Keratinocyte (primary cell): ENCODE measurements at regions not wholly inside any gene's neighbourhood (a gene's known extent, or its start where the extent isn't known, plus 50 kb on each side); places are given as distances from the start of the nearest gene placed in this dataset.

Experiments
- DNase-seq: peaks from one replicate; pipeline ENCODE4 v3.0.0-alpha.2; 2011; ENCODE audit warnings: low read depth, missing footprints, low spot score
- FAIRE-seq: peaks from 2 replicates; lab custom pipeline; 2011; peaks lifted over from hg19 to GRCh38; lab: Jason Lieb, UNC
- H2AFZ ChIP-seq: 2 replicates; pipeline ENCODE4 v1.6.0; 2012; ENCODE audit warnings: low read length, control low read depth, inconsistent platforms; ENCODE audit not compliant: control insufficient read depth
- H3K27ac ChIP-seq: 2 replicates; pipeline ENCODE4 v1.5.1; 2011; ENCODE audit warnings: low read length; ENCODE audit not compliant: control insufficient read depth, insufficient read depth
- H3K27me3 ChIP-seq: 3 replicates; pipeline ENCODE4 v1.6.0; 2011; ENCODE audit warnings: low read length; ENCODE audit not compliant: control insufficient read depth, insufficient read depth; ENCODE audit errors: extremely low read depth
- H3K36me3 ChIP-seq, 2 experiments: 2 replicates in 1 of 2; 3 replicates in 1 of 2; pipeline ENCODE4 v1.5.1; 2011; ENCODE audit warnings: low read length in 2 of 2, mild to moderate bottlenecking in 1 of 2; ENCODE audit not compliant: control insufficient read depth in 2 of 2, insufficient read depth in 2 of 2; ENCODE audit errors: extremely low read depth in 1 of 2
- H3K4me1 ChIP-seq: 3 replicates; pipeline ENCODE4 v1.5.1; 2011; ENCODE audit warnings: low read length; ENCODE audit not compliant: control insufficient read depth, insufficient read depth; ENCODE audit errors: extremely low read depth
- H3K4me2 ChIP-seq: 3 replicates; pipeline ENCODE4 v1.6.0; 2011; ENCODE audit warnings: low read depth, low read length; ENCODE audit not compliant: control insufficient read depth, insufficient read depth; ENCODE audit errors: extremely low read depth
- H3K4me3 ChIP-seq, 3 experiments: fragments of 200-600 bp in 1 of 3; sonication (generic) in 1 of 3; 2 replicates in 2 of 3; 3 replicates in 1 of 3; pipeline ENCODE4 v1.5.1; 2011 to 2016; ENCODE audit warnings: low read length in 3 of 3, mild to moderate bottlenecking in 3 of 3, control low read depth in 2 of 3, inconsistent platforms in 1 of 3, low read depth in 1 of 3, mixed read lengths in 1 of 3, mixed run types in 1 of 3, moderate library complexity in 1 of 3; ENCODE audit not compliant: control insufficient read depth in 2 of 3, insufficient read depth in 2 of 3; ENCODE audit errors: extremely low read depth in 1 of 3
- H3K79me2 ChIP-seq: 2 replicates; pipeline ENCODE4 v1.6.0; 2012; ENCODE audit warnings: low read length; ENCODE audit not compliant: control insufficient read depth, insufficient read depth
- H3K9ac ChIP-seq: 3 replicates; pipeline ENCODE4 v1.6.0; 2011; ENCODE audit warnings: low read length; ENCODE audit not compliant: control insufficient read depth, insufficient read depth; ENCODE audit errors: extremely low read depth
- H3K9me1 ChIP-seq: 3 replicates; pipeline ENCODE4 v1.6.0; 2011; ENCODE audit warnings: low read length; ENCODE audit not compliant: control insufficient read depth, insufficient read depth; ENCODE audit errors: extremely low read depth
- H3K9me3 ChIP-seq: 2 replicates; pipeline ENCODE4 v1.5.1; 2012; ENCODE audit warnings: low read depth, low read length; ENCODE audit not compliant: control insufficient read depth
- H4K20me1 ChIP-seq: 3 replicates; pipeline ENCODE4 v1.6.0; 2011; ENCODE audit warnings: low read length; ENCODE audit not compliant: control insufficient read depth, insufficient read depth; ENCODE audit errors: extremely low read depth
- CTCF ChIP-seq, 3 experiments: IDR thresholded peaks in 1 of 3; conservative IDR thresholded peaks in 1 of 3; optimal IDR thresholded peaks in 1 of 3; 2 replicates in 2 of 3; 3 replicates in 1 of 3; pipeline versions ENCODE3 to v1.5.1; 2011; ENCODE audit warnings: low read length in 3 of 3, mild to moderate bottlenecking in 3 of 3, moderate library complexity in 2 of 3, control low read depth in 1 of 3, inconsistent platforms in 1 of 3; ENCODE audit not compliant: insufficient read depth in 2 of 3; ENCODE audit errors: extremely low read depth in 1 of 3
- EZH2 ChIP-seq: IDR thresholded peaks from one replicate; pipeline ENCODE4 v1.6.1; 2012; ENCODE audit warnings: inconsistent platforms, mild to moderate bottlenecking, low read length, moderate library complexity
- dilution Hi-C: fragments of 300-500 bp; cut with MboI; formaldehyde crosslinking; loops from one replicate; pipeline ENCODE4 v1.7.0; 2020; ENCODE audit warnings: low sequenced_read_pairs; ENCODE audit not compliant: extremely low pct_ligation_motif_present

DNA sequence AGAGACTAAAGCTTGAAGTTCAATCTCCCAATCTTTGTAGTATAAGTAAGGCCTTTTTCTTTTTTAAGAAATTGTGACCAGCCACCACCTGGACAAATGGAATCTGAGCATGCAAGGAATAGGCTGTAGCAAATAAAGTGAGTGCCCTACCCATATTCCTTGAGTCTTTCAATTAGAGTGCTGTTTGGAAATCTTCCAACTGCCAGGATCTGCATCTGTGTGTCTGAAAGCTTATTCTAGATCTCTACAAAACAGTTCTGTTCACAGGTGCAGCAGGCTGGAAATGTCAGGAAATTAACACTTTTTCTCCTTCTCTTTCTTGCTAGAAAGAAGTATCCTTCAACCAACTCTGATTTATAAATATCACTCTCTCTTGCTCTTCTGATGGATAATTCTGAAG, 76.7 kb upstream of the NDST3 start:
- H3K79me2 ChIP-seq = no peaks in the 10 kb centered on the region
- H3K27ac ChIP-seq = no peak overlapping the region
- dilution Hi-C loops = no loop called here
- no peak for TF ChIP-seq EZH2
- TF ChIP-seq CTCF (optimal IDR thresholded peaks at IDR 0.05 in 1 of 3, IDR thresholded peaks at IDR 0.05 in 1 of 3, conservative IDR thresholded peaks at IDR 0.05 in 1 of 3; ENCODE audit: extremely low read depth in 1 of 3, insufficient read depth in 2 of 3, low read length in 3 of 3) = no peak
- no peaks in the 10 kb centered on the region for H3K4me1 ChIP-seq
- no peak overlapping the region for H3K9ac ChIP-seq
- no peaks in the 10 kb centered on the region for H3K36me3 ChIP-seq
- H3K4me2 ChIP-seq = no peak overlapping the region
- no peak overlapping the region for H2AFZ ChIP-seq
- H3K9me1 ChIP-seq = no peaks in the 10 kb centered on the region
- FAIRE-seq (no peak), DNase-seq (no peak)
- no peaks in the 10 kb centered on the region for H4K20me1 ChIP-seq
- H3K27me3 ChIP-seq = no peaks in the 10 kb centered on the region
- no peaks in the 10 kb centered on the region for H3K9me3 ChIP-seq
- no peak overlapping the region for H3K4me3 ChIP-seq

DNA sequence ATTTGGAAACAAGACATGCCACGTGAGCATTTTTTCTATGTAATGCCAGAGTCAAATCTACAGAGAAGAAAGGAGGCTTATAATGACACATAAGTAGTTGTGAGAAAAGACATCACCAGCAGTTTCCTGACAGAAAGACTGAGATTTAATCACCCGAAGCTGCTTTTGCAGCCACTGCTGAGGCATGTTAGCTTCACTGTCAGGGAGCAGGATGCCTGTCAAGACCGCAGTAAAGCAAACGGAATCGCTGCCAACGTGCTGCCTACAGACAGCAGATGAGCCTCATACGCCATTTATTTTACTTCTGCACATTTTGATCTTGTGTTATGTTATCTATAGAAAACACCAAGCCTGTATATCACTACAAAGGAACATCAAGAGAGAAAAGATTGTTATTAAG, 68.7 kb upstream of the NDST3 start:
- Histone ChIP-seq H3K4me1 (no peaks in the 10 kb centered on the region), H3K9me1 (no peaks in the 10 kb centered on the region), H4K20me1 (no peaks in the 10 kb centered on the region), H3K9me3 (no peaks in the 10 kb centered on the region), H2AFZ (peak overlapping the region; percentile 15), H3K36me3 (no peaks in the 10 kb centered on the region), H3K27me3 (no peaks in the 10 kb centered on the region), H3K4me3 (no peak overlapping the region), H3K79me2 (no peaks in the 10 kb centered on the region), H3K9ac (no peak overlapping the region), H3K27ac (no peak overlapping the region), H3K4me2 (no peak overlapping the region)
- DNase-seq (no peak), FAIRE-seq (no peak)
- dilution Hi-C loops = no loop called here
- TF ChIP-seq EZH2 = no peak
- TF ChIP-seq CTCF (optimal IDR thresholded peaks at IDR 0.05 in 1 of 3, IDR thresholded peaks at IDR 0.05 in 1 of 3, conservative IDR thresholded peaks at IDR 0.05 in 1 of 3; ENCODE audit: extremely low read depth in 1 of 3, insufficient read depth in 2 of 3, low read length in 3 of 3) = no peak
